Left forelimb (tissue), 1 donor: ENCODE measurements at regions not wholly inside any gene's neighbourhood (a gene's known extent, or its start where the extent isn't known, plus 50 kb on each side); places are given as distances from the start of the nearest gene placed in this dataset.
"Not testable (repeated sequence)": the region's sequence is repeated elsewhere in the genome, so short reads cannot be mapped to it uniquely, and the experiment has no call there.

Experiments used
- DNase-seq: peaks from one replicate; pipeline ENCODE4 v3.0.0-alpha.2; 2018; ENCODE audit warnings: low spot score

DNA sequence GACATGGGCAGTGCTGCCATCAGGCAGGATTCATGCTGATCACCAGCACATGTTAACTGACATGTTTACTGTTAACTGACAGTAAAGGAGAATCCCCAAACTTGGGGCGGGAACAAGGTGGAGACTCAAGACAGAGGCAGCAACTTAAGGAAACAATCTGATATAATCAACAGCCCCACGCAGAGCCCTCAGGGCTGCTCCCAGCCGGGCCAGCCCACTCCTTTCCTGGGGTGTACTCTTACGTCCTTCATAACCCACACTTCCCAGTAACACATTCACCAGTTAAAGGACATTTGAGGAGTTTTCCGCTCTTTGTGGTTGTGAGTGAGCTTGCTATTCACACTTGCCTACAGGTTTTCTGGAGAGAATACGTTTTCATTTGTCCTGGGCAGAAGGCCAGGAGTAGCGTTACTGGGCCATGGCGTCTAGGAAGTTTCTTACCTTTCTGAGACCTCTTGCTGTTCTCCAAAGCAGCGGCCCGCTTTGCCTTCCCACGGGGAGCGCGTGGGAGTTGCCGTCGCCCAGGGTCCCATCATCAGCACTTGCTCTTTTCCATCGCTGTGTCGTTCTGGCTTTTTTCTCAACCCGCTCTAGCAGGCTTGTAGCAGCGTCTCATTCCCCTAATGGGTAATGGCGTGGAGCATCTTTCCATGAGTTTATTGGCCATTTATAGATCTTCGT, 56.4 kb downstream of the FOXF2 start:
- no peak for DNase-seq

DNA sequence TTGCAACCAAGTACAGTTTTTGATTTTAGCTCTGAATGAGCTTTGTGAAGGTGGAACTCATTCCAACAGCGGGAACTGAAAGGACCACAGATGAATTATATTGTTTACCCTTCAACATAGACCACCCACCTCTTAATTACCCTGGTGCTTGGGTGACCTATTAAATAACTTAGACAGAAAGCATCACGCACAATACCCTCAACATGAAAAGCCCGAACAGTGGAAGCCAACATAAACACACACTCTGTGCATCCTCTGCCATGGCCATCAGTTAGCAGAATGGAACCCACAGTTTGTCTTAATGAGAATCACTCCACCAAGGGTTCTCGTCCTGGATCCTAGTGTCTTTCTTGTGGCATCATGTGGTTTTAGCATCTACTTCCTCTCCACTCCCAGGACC, 60.5 kb downstream of the FOXF2 start:
- no peak for DNase-seq

DNA sequence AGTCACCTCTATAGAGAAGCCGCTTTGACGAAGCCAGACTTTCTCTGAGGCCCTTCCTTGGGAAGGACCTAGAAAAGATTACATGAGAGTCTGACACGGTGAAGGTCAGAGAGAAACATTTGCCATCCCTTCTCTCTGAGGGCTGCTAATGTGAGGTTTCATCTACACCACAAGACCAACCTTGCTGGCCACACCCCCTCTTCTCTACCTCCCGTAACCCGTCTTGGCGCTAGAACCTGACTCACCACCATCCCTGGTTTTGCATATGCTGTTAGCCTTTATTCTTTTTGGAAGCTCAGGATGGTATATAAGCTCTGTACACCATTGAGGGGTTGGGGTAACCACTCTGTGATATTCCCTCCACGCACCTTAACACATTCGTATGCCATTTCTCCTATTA, 63.6 kb downstream of the FOXF2 start:
- no peak for DNase-seq

DNA sequence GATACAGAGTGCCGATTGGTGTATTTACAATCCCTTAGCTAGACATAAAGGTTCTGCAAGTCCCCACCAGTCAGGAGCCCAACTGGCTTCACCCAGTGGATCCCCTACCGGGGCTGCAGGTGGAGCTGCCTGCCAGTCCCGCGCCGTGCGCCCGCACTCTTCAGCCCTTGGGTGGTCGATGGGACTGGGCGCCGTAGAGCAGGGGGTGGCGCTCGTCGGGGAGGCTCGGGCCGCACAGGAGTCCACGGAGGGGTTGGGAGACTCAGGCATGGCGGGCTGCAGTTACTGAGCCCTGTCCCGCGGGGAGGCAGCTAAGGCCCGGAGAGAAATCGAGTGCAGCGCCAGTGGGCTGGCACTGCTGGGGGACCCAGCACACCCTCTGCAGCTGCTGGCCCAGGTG, 67.4 kb downstream of the FOXF2 start:
- not testable (repeated sequence) for DNase-seq

DNA sequence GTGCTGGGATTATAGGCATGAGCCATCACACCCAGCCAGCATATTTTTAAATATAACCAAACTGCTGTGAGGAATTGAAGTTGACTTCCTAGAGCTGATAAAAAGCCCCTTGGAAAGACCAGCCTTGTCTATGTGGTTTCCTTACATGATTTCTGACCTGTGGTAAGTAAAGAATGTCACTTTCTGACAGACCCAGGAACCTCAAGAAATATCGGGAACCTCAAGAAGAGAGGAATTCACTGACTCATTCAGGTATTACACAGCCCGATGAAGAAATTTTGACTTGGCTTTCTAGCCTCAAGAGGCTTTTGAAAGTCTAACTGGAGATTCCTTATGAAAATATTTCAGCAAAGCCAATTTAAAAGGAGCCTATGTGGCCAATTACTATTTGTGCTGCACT, 71.8 kb downstream of the FOXF2 start:
- no peak for DNase-seq

DNA sequence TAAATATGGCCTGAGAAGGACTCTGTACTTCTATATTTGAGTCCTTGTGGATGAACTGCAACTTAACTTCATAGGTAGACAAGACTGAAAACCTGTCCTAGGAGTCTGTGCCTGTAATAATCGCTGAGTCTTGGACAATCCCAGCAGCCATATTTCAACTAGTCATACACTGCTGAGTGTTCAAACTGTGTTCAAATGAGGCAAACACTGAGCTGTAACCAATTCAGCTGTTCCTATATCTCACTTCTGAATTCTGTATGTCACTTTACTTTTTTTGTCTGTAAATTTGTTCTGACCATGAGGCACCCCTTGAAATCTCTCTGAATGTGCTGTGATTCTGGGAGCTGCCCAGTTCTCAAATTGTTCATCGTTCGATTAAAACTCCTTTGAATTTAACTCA, 72.4 kb downstream of the FOXF2 start:
- no peak for DNase-seq

DNA sequence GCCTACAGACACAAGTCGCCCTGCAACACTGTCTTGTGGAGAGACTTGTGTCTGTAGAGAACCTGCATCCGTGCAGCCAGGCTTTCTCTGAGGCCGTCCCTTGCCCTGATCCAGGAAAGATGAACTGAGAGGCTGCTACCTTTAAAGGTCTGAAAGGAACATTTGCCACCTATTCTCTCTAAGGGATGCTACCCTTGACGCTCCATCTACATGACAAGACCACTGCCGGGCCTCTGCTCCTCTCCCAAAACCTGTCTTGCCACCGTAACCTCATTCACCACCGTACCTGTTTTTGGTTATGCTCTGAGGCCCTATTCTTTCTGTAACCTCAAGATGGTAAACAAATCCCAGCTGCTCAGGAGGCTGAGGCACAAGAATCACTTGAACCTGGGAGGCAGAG, 73.9 kb downstream of the FOXF2 start:
- no peak for DNase-seq

DNA sequence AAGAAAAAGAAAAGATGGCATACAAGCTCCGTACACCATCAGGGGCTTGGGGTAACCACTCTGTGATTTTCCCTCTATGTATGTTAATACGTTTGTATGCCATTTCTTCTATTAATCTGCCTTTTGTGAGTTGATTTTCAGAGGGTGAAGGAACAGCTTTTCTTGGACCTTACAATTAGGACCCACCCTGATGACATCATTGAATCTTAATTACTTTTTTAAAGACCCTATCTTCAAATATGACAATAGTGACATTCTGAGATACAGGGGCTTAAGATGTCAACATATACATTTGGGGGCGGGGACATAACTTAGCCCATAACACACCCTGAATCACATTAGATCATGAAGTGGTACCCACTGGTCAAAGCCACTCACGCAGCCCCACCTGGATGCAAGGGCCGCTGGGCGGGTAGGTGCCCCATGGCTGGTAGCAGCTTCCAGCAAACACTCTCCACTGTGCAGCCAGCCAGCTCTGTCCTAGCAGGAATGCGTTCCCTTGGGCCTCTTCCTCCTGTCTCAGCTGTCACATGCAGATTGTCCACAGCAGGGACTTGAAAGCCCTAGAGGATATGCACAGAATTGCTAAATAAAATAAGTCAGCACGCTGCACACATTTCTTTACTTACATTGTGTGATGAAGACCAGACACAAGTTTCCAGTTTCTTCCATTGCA, 74.5 kb downstream of the FOXF2 start:
- no peak for DNase-seq

DNA sequence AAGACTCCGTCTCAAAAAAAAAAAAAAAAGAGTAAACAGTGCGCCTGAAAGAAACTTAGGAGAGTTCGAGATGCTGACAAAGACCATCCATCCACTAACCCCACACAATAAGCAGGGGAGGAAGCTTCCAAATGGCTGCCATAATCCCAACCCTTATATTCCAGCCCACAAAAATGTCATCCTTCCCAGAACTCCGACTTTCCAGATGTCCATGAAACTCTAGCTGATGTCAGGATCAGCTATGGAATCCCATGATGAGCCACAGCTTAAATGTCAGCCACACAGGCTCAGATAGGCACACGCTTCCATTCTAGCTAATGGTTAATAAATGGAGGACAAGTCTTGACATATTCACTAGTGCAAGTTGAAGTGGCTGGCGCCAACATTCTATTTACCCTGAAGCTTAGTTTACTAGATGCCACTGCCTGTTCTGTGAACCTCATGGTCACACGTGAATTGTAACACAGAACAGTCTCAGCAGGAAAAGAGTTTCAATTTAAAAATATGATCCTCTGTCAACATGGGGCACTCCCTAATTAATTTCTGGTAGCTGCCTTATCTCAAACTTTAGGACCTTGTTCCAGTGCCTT, 75.5 kb downstream of the FOXF2 start:
- no peak for DNase-seq

DNA sequence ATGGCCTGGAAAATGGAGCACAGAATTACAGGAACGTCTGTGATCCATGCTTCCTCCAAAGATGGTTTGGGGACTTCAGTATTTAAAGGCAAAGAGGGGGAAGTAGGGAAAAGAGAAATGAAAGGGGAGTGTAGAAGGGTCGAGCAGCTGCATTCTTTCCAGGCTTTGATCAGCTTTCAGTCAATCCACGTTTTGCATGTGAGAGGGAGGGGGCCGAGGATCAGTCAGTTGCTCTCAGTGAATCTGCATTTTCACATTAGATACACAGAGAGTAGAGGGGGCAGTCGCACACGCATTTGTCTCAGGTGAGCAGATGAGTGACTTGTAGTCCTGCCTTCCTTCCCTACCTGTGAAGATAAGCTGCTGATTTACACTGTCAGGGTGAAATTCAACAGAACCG, 78.8 kb downstream of the FOXF2 start:
- no peak for DNase-seq

DNA sequence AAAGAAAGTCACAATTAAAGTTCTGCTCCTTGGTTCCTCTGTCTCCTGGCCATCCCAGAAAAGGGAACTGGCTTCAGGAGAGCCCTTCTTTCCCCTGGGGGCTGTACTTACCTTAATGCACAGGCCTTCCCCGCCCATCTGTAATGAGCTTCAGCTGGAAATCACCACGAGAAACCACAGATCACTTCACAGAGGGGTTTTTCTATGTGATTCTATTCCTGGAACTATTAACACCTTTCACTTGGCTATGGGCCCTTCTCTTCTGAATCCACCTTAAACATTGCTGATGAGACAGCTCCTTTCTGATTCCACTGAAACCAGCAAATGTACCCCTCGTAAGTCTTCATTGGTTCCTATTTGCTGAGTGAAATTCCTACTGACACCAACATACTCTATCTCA, 80.7 kb downstream of the FOXF2 start:
- DNase-seq: no peak

DNA sequence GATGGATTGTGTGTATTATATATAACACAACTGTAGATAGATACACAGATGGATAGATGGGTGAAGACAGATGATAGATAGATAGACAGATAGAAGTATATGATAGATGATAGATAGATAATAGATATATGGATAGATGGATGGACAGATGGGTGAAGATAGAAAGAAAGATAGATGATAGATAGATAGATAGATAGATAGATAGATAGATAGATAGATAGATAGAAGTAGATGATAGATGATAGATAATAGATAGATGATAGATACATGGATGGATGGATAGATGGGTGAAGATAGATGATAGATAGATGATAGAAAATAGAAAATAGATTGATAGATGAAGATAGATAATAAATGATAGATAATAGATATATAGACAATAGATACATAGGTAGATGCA, 83.3 kb downstream of the FOXF2 start:
- no peak for DNase-seq

DNA sequence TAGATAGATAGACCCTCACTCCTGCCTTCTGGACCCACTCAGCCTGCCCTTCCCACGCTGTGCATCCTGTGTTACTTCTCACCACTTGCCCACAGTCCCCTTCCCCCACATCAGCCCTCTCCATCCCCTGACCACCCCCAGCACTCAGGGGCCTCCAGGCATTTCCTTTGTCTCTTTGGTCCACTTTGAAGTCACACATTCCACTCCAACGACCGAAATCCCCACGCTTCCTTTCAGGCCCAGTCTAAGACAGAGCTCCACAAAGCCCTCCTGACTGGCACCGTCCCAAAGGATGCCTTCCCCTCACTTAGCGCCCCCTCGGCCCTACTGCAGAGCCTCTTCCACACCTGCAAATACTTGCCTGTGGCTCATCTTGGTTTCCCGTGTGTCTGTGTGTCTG, 83.8 kb downstream of the FOXF2 start:
- DNase-seq: no peak

DNA sequence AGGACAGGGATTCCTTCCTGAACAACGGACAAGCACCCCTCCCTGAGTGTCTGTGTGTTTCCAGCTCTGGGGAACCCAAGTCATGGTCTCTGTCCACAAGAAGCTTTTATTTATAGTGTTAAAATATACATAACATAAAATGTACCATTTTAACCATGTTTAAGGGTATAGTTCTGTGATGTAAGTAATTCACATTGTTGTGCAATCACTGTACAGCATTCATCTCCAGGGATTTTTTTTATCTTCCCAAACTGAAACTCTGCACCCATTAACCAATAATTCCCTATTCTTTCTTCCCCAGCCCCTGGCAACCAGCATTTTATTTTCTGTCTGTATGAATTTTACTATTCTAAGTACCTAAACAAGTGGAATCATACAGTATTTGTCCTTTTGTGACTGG, 84.2 kb downstream of the FOXF2 start:
- DNase-seq: no peak

DNA sequence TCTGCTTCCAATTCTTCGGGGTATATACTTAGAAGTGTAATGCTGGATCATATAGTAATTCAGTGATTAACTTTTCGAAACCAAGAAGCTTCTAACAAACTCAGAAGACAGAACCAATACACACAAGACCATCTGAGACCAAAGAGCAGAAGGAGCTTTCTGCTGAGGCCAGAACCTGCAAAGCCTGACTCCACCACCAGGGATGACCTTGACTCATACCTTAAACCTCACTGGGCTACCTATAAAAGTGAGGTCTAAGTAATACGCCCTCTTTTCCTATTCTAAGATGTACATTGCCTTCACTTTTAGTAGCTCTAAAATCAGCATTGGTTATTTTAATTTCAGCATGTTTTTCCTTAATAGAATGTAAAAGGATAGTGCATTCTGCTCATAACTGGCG, 84.8 kb downstream of the FOXF2 start:
- DNase-seq: no peak

DNA sequence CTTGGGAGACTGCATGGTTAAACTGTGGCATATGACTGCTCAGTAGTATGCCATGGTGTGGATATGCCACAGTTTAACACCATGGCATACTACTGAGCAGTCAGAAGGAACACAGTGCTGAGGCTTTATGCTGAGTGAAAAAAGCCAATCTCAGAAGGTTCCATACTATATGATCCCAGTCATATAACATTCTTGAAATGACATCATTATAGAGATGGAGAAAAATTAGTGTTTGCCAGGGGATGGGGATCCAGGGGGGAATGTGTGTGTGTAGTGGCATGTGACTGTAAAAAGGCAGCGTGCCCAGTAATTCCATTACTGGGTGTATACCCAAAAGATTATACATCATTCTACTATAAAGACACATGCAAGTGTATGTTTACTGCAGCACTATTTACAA, 85.8 kb downstream of the FOXF2 start:
- no peak for DNase-seq

DNA sequence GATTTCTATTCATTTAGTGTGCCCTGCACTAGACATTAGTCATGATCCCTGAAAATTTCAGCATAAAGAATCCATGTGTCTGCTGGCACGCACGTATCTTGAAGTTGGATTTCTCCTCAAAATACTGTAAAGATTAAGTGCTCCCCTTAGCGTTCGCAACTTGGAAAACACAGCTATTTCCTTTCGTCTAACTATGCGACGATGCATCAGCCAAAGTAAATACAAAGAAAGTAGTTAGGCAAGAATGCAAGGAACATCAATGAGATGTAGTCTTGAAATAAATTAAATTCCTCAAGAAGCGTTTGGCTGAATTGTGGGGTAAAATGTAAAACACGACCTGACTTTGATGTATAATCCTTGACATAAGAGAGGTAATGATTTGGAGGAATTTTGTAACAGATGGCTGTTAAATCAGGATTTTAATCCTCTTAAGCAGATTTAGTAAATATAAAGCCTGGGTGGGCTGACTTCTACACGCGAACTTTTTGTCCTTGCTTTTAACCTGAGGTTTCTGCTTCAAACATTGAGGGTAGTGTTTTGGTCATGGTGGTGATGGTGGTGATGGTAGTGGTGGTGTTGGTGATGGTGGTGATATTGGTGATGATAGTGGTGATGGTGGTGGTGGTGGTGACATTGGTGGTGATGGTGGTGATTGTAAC, 88.2 kb downstream of the FOXF2 start:
- DNase-seq: no peak

DNA sequence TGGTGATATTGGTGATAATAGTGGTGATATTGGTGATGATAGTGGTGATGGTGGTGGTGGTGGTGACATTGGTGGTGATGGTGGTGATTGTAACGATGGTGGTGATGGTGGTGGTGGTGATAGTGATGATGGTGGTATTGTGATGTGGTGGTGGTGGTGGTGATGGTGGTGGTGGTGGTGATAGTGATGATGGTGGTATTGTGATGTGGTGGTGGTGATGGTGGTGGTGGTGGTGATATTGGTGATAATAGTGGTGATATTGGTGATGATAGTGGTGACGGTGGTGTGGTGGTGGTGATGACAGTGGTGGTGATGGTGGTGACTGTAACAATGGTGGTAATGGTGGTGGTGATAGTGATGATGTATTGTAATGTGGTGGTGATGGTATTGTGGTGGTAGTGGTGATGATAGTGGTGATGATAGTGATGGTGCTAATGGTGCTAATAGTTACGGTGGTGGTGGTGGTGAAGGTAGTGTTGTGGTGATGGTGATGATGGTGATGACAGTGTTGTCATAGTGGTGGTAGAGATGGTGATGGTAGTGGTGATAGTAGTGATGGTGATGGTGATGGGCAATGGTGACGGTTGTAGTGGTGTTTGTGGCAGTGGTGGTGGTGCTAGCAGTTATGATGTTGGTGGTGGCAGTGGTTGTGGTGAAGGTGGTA, 88.9 kb downstream of the FOXF2 start:
- not testable (repeated sequence) for DNase-seq

DNA sequence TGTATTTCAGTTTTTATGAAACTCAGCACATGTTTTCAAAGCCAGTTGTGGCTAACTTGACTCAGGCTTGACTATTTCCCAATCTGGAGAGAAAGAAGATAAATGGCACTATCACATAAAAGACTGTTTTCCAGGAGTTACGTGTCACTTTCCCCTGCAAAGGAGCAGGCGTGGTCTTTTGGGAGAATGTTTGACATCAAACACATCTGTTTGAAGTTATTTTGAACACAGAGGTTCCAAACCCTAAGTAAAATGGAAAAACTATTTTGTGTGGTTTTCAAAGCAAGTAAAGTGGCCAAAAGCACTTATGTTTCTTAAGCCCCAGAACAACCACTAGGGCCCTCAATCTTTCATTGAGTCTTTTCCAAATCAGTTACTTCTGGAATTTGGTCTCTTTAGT, 89.7 kb downstream of the FOXF2 start:
- no peak for DNase-seq

DNA sequence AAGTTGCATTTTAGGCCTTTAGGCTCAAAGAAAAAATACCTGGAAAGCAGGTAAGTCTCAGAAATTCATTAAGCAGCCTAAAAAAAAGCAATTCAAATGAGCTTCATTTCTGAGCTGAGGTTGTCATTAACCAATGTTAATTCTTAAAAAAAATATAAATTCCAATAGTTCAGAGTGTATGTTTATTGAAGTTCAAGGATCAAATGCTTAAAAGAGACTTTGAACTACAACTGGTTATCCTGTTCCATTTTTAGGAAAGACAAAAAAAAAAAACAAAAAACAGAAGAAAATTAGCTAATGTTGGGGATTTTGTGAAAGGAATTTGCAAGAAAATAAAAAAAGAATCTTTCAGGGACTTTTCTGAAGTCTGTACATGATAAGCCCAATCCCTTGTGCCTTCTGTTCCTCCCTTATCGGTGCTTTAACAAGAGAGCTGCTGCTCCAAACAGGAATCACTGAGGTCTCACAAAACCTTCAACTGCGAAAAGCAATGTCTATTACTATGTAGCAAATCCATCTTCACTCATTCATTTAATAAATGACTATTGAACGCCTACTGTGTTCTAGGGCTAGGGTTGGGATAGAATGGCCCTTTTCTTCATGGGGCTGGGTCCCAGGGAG, 90.3 kb downstream of the FOXF2 start:
- no peak for DNase-seq

DNA sequence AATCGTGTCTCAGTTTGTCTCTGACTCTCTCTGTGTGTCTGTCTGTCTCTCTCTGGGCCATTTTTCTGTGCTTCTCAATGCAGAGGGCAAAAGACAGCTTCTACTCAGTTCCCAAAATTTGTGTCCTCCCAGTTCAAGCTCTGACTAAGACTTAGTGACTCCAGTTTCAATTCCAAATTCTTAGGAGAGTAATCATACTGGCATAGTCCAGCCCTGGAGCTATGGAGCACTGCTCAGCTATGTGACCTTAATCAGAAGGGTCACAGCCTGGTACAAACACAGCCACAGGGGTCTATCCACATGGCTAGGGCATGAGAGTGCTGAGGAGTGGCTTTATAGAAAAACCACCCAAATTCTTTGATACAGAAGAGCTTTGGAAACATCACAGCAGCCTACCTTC, 91.9 kb downstream of the FOXF2 start:
- no peak for DNase-seq
